ENCODE measurements at regions not wholly inside any gene's neighbourhood (a gene's known extent, or its start where the extent isn't known, plus 50 kb on each side); places are given as distances from the start of the nearest gene placed in this dataset.

DNA sequence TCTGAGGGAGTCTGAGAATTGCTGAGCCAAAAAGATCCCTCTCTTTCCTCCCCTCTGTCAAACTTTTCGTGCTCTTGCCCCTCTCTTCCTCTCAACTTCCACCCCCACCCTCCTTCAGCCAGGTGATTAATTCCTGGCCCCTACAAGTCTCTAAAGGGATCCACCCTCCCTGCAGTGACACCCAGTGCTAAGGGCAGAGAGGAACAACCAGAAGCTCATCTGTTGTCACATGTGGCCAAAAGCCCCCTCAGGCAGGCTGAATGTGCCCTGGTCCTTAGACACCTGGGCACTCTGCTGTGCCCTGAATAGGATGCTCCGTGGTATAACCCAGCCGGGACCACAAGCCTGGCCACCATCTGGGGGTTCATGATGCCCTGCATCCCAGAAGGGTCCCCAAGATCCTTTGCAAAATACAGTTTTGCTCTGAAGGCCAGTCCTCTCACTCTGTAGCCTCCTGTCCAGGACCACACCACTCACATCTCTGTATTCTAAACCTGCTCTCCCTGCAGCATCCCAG is 234.4 kb downstream of the BCL11A start:
- no peak for DNase-seq

DNA sequence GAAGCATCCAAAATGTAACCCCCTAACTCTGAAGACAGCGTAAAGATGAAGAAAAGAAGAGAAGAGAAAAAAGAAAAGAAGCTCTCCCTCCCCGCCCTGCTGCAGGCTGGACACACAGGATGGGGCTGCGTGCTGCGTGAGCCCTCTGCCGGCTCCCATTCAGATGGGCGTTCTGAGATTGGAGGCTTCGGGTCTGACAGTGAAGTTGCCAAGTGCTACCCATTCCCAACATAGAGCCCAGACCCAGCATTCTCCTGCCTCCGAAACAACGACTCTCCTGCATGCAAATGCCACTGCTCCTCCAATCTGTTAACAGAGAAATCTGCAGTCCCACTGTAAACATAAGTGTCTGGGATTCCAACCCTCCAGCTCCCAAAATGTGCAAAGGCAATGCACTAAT is 234.9 kb downstream of the BCL11A start:
- DNase-seq = no peak

DNA sequence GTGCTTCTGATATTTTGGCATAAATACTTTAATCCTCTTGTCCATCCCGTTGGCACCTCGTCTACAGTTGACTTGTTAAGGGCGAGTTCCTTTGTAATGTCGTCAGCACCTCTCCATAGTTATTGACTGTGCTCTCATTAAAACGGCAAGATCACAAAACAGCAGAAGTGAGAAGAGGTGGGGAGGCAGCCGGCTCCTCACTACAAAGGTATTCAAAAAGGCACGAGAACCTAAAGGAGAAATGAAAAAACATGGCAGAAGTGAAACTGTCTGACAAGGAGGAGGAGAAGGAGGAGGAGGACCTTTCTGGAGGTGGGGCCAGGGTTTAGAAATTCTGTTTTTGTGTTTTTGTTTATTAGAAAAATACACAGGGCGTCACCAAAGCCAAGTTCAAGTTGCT is 235.6 kb downstream of the BCL11A start:
- no peak for DNase-seq

- no peak for DNase-seq
These were observed 236.4 kb downstream of the BCL11A start for GRCh38 chr2:60317034-60317386.

- no peak for DNase-seq
These were observed 236.9 kb downstream of the BCL11A start for GRCh38 chr2:60316381-60317033.

GRCh38 chr2:60313470-60314172 is 239.8 kb downstream of the BCL11A start:
- DNase-seq = no peak

GRCh38 chr2:60312618-60313017 is 240.8 kb downstream of the BCL11A start:
- DNase-seq = no peak

DNA sequence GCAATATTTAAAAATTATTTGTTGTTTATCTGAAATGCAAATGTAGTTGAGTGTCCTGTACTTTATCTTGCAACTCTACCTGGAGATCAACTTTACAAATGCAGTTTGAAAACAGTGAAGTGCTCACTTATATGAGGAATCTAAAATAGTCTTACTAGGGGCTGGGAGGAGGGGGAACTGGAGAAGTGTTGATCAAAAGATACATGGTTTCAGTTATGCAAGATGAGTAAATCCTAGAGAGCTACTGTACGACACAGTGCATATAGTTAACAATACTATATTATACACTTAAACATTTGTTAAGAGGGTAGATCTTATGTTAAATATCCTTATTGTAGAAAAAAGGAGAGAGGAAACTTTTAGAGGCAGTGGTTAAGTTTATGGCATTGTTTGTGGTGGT is 241.9 kb downstream of the BCL11A start:
- DNase-seq = no peak

DNA sequence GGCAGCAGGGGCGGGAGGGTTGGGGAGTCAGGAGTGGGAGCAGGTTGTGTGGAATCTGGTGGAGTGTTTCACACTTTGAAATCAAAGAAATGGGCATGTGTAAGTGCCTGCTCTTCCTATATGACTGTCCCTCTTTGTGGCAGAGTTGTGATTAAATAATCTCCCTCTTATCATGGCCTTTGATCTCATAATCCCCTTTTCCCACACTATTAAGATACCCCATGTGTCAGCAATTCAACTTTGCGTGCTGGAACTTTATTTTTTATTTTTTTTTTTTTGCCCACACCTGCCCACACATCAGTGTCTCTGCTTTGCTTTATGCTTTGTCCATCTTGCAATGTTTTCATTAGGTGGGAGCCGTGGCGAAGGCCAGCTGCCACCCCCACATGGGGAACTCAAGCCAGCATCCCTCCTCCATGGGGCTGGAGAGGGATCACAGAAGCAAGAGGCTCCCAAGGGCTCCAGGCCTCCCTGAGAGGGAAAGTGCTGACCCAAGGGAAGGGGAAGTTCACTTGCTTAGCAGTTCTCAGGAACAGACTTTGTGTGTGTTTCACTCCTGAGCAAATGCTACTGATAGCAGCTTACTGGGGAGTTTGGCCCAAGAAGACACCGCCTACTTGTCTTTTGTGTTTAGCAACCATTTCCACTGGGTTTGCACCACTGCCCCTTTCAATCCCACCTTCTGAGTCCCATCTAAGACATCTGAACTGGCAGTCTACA is 243.4 kb downstream of the BCL11A start:
- no peak for DNase-seq

DNA sequence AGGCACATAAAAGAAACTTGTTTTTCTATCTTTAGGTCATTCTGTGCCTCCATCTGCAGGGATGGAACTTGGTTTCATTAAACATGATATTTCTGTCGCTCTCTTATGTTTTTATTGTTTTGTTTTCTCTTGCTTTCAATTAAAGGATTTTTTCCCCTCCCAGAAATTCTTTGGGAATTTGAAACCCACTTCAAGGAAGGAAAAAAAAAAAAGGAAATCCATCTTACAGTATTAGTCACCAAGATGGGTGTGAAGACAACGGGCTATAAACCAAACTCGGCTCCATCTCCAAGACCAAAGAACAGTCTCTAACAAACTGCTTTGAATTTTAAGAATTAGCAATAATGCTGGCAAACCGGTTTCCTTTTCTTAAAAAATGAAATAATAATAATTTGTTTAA is 244.1 kb downstream of the BCL11A start:
- DNase-seq = no peak

GRCh38 chr2:60306267-60306861 is 247.1 kb downstream of the BCL11A start:
- no peak for DNase-seq

DNA sequence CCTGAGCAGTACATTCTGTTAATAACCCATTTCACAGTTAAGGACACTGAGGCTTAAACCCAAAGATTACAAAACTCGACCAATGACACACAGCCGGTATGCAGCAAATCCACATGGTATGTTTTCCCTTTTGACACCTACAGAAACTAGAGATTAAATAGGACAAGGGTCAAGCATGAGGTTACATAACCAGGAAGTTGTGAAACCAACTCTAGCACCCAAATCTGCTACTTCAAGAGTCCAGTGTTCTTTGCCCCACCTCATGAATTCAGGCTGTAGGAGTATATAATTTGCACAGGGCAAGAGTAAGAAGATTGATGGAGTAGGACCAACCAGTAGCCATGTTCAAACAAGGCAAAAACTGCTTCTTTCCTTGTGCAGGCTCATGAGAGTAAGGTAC is 249.8 kb downstream of the BCL11A start:
- no peak for DNase-seq

DNA sequence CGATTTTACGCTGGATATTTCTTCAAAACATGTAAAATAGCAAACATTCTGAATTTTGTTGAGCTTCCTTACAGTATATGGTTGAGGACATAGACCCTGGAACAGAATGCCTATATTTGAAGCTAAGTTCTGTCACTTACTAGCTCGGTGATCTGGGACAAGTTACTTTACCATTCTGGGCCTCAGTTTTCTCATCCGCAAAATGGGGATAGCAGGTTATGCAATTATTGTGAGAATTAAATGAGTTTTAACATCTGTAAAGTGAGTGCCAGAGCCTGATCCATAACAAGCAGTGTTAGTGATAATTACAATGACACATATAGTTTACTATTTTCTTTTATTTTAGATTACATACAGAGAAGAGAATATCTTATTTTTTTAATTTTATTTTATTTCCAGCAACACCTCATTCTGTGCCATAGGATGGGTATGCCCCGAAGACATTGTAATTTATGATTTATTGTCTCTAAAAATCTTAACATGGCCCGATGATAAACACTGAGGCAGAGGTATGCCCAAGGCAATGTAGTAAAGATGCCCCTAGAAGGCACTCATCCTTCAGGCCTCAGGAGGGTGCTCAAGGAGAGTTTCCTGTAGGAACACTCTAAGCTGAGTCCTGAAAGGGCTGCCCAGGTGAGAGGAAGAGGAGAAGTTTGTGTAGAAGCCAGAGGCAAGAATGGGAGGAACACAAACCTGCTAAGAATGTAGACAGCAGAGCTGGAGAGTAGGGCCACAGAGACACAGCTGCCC is 250.9 kb downstream of the BCL11A start:
- no peak for DNase-seq

- no peak for DNase-seq
These were observed 251.7 kb downstream of the BCL11A start for GRCh38 chr2:60301726-60302125.

GRCh38 chr2:60299179-60299578 is 254.3 kb downstream of the BCL11A start:
- no peak for DNase-seq

DNA sequence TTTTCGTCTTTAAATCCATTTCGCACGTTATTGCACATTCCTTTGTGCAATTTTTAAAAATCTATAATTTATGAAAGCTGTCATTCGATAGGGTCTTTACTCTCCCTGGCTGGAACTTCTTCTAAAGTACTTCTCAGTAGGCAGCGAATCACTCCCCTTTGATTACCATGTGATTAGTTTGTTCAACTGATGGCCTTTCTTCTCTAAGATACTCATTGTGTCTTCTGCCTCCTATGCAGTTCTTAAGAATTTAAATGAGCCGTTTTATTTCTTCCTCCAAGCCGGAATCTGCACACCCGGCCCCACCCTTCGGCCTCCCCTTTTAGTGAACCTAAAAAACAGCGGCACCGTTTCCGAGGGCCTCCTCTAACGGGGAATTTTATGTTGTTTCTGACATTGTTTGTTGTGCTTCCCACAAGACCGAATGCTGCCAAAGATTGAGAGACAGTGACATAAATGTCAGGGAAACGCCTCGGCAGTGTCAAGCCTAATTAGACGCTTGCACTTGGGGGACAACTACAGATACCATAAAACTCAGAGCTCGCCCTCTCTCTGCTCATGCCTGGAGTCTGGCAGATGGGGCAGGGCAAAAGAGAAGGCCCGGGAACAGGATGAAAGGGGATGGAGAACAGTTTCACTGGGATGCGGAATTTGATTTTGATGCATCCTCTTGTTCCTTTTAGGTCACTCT is 255.3 kb downstream of the BCL11A start:
- DNase-seq = no peak

GRCh38 chr2:60297296-60298005 is 256.0 kb downstream of the BCL11A start:
- no peak for DNase-seq

DNA sequence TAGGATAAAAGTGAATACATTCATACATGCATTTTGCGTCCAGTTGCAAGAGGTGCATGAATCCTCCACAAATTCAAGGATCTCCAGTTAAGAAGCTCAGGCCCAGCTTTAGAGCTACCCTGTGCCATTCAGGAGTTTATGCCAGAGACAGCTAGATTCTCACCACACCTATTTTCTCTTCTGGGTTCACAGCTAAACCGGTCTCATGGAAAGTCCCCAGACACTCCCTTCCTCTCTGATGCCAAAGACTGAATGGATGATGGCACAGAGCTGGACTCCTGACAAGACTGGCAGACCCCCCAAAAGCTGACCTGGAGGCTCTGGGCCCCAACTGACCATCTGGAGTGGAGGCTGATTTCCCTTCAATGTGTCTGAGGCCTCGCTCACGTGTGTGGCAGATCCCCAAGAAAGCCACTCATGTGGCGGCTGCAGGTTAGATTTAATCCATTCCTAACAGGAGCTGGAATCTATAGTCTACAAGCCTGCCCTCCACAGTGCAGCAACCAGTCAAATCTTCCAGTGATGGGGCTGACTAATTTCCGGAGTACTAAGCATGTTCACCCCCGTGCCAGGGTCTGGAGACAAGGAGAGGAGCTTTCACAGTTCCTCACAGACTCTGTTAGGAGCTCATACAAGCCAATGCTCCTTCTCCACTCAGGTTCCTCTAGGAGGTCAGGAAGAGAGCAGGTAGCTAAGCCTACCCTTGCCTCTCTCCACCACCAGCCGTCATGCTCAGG is 257.1 kb downstream of the BCL11A start:
- no peak for DNase-seq

- no peak for DNase-seq
These were observed 257.9 kb downstream of the BCL11A start for GRCh38 chr2:60295636-60295962.

- DNase-seq = no peak
These were observed 258.4 kb downstream of the BCL11A start for GRCh38 chr2:60294901-60295635.
